Panc1 (cell line): ENCODE measurements at regions not wholly inside any gene's neighbourhood (a gene's known extent, or its start where the extent isn't known, plus 50 kb on each side); places are given as distances from the start of the nearest gene placed in this dataset.

Experiments
- POLR2AphosphoS5 ChIP-seq: IDR thresholded peaks from 2 replicates; pipeline ENCODE4 v1.6.1; 2012; ENCODE audit warnings: mild to moderate bottlenecking, low read depth, low read length, moderate library complexity
- SIN3A ChIP-seq: IDR thresholded peaks from 2 replicates; pipeline ENCODE4 v1.6.1; 2012; ENCODE audit warnings: low read depth, mild to moderate bottlenecking, low read length, moderate library complexity, borderline replicate concordance; ENCODE audit not compliant: insufficient read depth
- TCF7L2 ChIP-seq: IDR thresholded peaks from 2 replicates; pipeline ENCODE4 v1.6.1; 2011; ENCODE audit warnings: mild to moderate bottlenecking, low read depth, low read length, inconsistent platforms
- TF ChIP-seq, protein P1 (sequence below): fragments of 450-650 bp; IDR thresholded peaks from 2 replicates; pipeline ENCODE4 v1.5.1; 2017; ENCODE audit warnings: mild to moderate bottlenecking

DNA sequence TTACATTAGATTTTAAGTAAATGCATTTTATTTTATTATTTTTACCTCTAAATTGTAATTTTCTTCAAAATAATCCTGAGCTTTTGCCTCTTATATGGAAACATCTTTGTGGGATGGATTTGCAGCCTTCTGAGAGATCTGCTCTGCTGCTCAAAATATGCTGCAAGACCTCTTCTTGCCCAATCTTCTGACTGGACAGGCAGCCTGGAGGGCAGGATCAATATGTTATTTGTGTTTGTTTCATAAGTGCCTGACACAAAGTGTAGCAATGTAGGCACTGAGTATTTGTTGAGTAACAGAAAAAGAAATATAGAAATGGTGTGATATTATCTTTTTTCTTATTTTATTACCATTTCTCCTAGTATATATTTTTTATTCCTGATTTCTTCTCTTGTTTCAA lies 1106.9 kb downstream of the TMTC2 start:
- TF ChIP-seq, protein P1, sequence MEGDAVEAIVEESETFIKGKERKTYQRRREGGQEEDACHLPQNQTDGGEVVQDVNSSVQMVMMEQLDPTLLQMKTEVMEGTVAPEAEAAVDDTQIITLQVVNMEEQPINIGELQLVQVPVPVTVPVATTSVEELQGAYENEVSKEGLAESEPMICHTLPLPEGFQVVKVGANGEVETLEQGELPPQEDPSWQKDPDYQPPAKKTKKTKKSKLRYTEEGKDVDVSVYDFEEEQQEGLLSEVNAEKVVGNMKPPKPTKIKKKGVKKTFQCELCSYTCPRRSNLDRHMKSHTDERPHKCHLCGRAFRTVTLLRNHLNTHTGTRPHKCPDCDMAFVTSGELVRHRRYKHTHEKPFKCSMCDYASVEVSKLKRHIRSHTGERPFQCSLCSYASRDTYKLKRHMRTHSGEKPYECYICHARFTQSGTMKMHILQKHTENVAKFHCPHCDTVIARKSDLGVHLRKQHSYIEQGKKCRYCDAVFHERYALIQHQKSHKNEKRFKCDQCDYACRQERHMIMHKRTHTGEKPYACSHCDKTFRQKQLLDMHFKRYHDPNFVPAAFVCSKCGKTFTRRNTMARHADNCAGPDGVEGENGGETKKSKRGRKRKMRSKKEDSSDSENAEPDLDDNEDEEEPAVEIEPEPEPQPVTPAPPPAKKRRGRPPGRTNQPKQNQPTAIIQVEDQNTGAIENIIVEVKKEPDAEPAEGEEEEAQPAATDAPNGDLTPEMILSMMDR = no peak
- TF ChIP-seq SIN3A = no peak
- no peak for TF ChIP-seq POLR2AphosphoS5
- TF ChIP-seq TCF7L2 = no peak
